Endothelial cell (in vitro differentiated cells): ENCODE measurements at regions not wholly inside any gene's neighbourhood (a gene's known extent, or its start where the extent isn't known, plus 50 kb on each side); places are given as distances from the start of the nearest gene placed in this dataset.

Source experiments
- DNase-seq: peaks from one replicate; pipeline ENCODE4 v3.0.0; 2021; ENCODE audit warnings: low spot score
- H3K27ac Mint-ChIP-seq: one replicate; pipeline ENCODE4 v1.8.0; 2021; ENCODE audit warnings: mixed read lengths, inconsistent platforms; ENCODE audit not compliant: unreplicated experiment
- H3K27me3 Mint-ChIP-seq: one replicate; pipeline ENCODE4 v1.8.0; 2021; ENCODE audit warnings: mild to moderate bottlenecking, moderate library complexity, mixed read lengths, inconsistent platforms; ENCODE audit not compliant: unreplicated experiment
- H3K36me3 Mint-ChIP-seq: one replicate; pipeline ENCODE4 v1.8.0; 2021; ENCODE audit warnings: mild to moderate bottlenecking, low read depth, mixed read lengths, inconsistent platforms; ENCODE audit not compliant: unreplicated experiment
- H3K4me1 Mint-ChIP-seq: one replicate; pipeline ENCODE4 v1.8.0; 2021; ENCODE audit warnings: mild to moderate bottlenecking, mixed read lengths, inconsistent platforms; ENCODE audit not compliant: unreplicated experiment
- H3K4me3 Mint-ChIP-seq: one replicate; pipeline ENCODE4 v1.8.0; 2021; ENCODE audit warnings: mild to moderate bottlenecking, mixed read lengths, inconsistent platforms; ENCODE audit not compliant: unreplicated experiment
- H3K9me3 Mint-ChIP-seq: one replicate; pipeline ENCODE4 v1.8.0; 2021; ENCODE audit warnings: mixed read lengths, inconsistent platforms; ENCODE audit not compliant: unreplicated experiment
- TF ChIP-seq, protein P1 (sequence below): fragments of 200-600 bp; sonication (generic); IDR thresholded peaks from one replicate; pipeline ENCODE4 v1.5.0; 2021; ENCODE audit warnings: antibody characterized with exemption; ENCODE audit not compliant: unreplicated experiment

DNA sequence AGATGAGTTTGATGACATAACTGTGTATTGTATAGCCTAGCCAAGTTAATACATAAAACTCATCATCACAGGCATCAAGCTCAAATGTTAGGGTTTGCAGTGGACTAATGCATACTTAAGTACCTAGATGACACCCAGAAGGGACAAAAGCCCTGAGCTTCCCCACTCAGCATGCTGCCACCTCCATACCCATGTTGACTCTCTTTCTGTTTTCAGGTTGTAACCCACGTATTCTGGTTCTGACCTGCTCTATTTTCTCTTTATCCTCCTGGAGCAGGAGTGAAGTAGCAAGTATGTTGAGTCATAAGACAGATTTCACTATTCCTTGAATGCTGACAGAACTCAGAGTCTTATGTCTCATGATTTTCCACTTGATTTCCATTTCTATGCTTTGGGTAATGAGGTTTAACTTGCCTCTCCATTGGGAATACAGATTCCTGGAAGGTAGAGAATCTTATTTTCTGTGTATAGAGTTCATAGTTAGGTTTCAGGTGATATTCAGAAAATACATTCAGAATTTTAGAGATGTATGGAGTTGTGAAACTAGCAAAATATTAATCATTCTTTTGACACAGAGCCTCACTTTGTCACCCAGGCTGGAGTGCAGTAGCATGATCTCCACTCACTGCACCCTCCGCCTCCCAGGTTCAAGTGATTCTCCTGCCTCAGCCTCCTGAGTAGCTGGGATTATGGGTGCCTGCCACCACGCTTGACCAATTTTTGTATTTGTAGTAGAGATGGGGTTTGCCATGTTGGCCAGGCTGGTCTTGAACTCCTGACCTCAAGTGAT, 122.5 kb upstream of the KCNJ15 start:
- no peaks in the 10 kb centered on the region for H3K4me1 Mint-ChIP-seq
- no peak overlapping the region for H3K27ac Mint-ChIP-seq
- TF ChIP-seq, protein P1, sequence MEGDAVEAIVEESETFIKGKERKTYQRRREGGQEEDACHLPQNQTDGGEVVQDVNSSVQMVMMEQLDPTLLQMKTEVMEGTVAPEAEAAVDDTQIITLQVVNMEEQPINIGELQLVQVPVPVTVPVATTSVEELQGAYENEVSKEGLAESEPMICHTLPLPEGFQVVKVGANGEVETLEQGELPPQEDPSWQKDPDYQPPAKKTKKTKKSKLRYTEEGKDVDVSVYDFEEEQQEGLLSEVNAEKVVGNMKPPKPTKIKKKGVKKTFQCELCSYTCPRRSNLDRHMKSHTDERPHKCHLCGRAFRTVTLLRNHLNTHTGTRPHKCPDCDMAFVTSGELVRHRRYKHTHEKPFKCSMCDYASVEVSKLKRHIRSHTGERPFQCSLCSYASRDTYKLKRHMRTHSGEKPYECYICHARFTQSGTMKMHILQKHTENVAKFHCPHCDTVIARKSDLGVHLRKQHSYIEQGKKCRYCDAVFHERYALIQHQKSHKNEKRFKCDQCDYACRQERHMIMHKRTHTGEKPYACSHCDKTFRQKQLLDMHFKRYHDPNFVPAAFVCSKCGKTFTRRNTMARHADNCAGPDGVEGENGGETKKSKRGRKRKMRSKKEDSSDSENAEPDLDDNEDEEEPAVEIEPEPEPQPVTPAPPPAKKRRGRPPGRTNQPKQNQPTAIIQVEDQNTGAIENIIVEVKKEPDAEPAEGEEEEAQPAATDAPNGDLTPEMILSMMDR = no peak
- no peaks in the 10 kb centered on the region for H3K36me3 Mint-ChIP-seq
- no peaks in the 10 kb centered on the region for H3K9me3 Mint-ChIP-seq
- peaks cover 2% of the 10 kb centered on the region for H3K27me3 Mint-ChIP-seq
- no peak overlapping the region for H3K4me3 Mint-ChIP-seq
- no peak for DNase-seq

DNA sequence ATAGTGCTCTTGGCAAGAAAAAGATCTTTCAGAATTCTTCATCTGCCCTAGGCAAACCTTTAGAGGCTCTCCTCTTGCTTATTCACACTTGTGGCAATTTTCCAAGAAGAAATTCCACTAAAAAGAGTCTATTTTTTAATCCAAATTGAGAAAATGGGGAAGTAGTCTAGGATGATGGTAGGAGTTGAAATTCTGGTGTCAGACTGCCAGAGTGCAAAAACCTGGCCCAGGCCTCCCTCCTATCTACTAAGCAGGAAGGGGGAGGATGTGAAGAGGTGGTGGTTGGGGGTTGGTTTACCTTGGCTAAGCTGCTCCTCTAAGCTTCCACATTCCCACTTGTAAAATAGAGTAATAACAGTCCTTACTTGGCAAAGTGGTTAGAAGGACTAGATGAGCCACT, 120.6 kb upstream of the KCNJ15 start:
- H3K9me3 Mint-ChIP-seq = no peaks in the 10 kb centered on the region
- TF ChIP-seq, protein P1 = no peak
- H3K4me3 Mint-ChIP-seq = no peak overlapping the region
- no peaks in the 10 kb centered on the region for H3K36me3 Mint-ChIP-seq
- no peak overlapping the region for H3K27ac Mint-ChIP-seq
- no peak for DNase-seq
- H3K27me3 Mint-ChIP-seq = peaks cover 3% of the 10 kb centered on the region
- no peaks in the 10 kb centered on the region for H3K4me1 Mint-ChIP-seq

DNA sequence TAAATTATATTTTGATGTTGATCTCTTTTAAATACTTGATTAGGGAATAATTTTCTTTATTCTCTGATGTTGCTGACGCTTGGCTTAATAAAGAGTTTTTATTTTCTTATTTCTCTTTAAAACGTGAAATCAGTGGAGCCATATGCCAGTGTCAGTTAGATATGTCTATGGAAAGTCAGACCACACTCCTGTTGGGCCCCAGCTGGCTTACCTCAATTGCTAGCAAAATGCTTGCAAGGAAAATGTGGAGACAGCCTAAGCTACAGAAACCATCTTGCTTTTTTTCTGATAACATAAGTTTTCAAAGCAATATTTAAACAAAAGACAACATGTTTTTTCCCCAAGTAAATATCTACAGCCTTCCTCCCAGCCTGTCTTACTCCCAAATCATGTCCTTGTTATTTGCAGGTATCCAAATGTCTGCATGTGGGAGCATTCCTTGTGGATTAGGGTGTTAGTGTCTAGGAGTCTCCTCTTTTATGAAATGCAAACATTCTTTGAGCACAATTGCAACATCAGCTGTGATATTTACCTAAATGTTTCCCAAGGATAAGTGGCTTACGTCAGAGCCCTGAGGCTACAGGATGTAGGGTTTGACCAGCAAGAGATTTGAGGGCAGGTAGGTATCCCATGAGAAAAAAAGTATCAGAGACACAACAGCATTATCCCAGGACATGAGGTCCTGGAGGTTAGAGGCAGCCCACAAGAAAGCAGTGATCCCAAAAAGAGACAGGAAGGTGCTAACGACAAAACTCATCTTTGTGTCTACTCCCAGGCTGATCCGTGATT, 117.2 kb upstream of the KCNJ15 start:
- TF ChIP-seq, protein P1 = no peak

DNA sequence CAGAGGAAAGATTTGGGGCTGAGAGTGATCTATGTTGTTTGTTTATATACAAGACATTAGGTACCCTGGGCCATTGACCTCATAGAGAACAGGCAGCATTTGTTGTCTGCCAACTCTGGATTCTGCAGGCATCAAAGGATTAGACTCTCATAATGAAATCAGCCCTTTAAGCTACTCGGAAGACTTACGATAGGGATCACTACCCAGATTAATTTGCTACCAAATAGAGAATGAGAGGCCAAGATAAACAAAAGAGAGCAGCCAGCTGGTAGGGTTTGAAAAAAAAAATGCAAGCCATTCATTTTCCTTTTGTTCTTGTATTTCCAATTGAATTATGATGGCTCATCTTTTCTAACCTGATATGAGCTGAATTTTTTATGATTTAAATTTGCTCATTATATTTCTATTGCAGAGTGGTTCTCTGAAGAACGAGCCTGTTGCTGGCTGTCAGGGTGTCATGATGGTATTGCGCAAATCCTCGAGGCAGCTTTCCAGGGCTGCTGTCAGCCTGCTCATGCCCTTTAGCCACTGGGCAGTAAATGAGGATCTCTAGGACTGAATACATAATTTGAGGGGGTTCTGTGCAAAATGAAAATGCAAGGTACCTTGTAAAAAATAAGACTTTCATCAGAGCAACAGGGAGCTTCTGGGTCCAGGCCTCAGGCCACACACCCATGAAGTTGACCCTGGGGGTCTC, 116.4 kb upstream of the KCNJ15 start:
- Mint-ChIP-seq H3K27ac (no peak overlapping the region), H3K36me3 (no peaks in the 10 kb centered on the region), H3K27me3 (peaks cover 4% of the 10 kb centered on the region), H3K4me3 (no peak overlapping the region), H3K9me3 (no peaks in the 10 kb centered on the region), H3K4me1 (no peaks in the 10 kb centered on the region)
- DNase-seq = no peak
- TF ChIP-seq, protein P1 = no peak

More for the DNA sequence above, 117.2 kb upstream of the KCNJ15 start:
- Mint-ChIP-seq H3K36me3 (no peaks in the 10 kb centered on the region), H3K4me3 (no peak overlapping the region), H3K27me3 (peaks cover 4% of the 10 kb centered on the region), H3K4me1 (no peaks in the 10 kb centered on the region), H3K9me3 (no peaks in the 10 kb centered on the region), H3K27ac (no peak overlapping the region)
- DNase-seq = no peak
